CD4-positive, alpha-beta memory T cell (primary cell): ENCODE measurements at regions not wholly inside any gene's neighbourhood (a gene's known extent, or its start where the extent isn't known, plus 50 kb on each side); places are given as distances from the start of the nearest gene placed in this dataset.

Experiments
- CTCF ChIA-PET: fragments of 350-600 bp; sonication (Branson Sonifier 250); formaldehyde crosslinking; loops from one replicate; lab custom pipeline; 2021; ENCODE audit warnings: inconsistent platforms; ENCODE audit not compliant: partially characterized antibody; lab: Charles Lee
- POLR2A ChIA-PET: fragments of 350-600 bp; sonication (Branson Sonifier 250); formaldehyde crosslinking; loops from one replicate; lab custom pipeline; 2021; ENCODE audit not compliant: partially characterized antibody; lab: Charles Lee
- DNase-seq, 5 donors: peaks; one replicate each; pipeline versions ENCODE4 v3.0.0 to v3.0.0-alpha.2; 2020 to 2022; ENCODE audit warnings: mixed read lengths in 1 of 5
- H3K27ac ChIP-seq: one replicate; pipeline ENCODE4 v1.7.0; 2013; ENCODE audit warnings: low read depth, low read length
- H3K27me3 ChIP-seq: 2 replicates; pipeline ENCODE4 v1.7.0; 2013; ENCODE audit warnings: mild to moderate bottlenecking, low read length, moderate library complexity; ENCODE audit not compliant: insufficient read depth
- H3K36me3 ChIP-seq: 2 replicates; pipeline ENCODE4 v1.7.0; 2013; ENCODE audit warnings: mild to moderate bottlenecking, low read length, moderate library complexity; ENCODE audit not compliant: insufficient read depth
- H3K4me1 ChIP-seq: 2 replicates; pipeline ENCODE4 v1.7.0; 2013; ENCODE audit warnings: mild to moderate bottlenecking, low read length, moderate library complexity; ENCODE audit not compliant: insufficient read depth
- H3K4me3 ChIP-seq, 2 donors: one replicate each; pipeline ENCODE4 v1.7.0; 2013; ENCODE audit warnings: low read length in 2 of 2, mild to moderate bottlenecking in 1 of 2
- H3K9me3 ChIP-seq, 2 donors: one replicate each; pipeline ENCODE4 v1.7.0; 2013; ENCODE audit warnings: low read length in 2 of 2, control low read depth in 1 of 2; ENCODE audit not compliant: control insufficient read depth in 1 of 2
- H3K27ac Mint-ChIP-seq, 7 donors: one replicate each; pipeline ENCODE4 v1.8.0; 2020 to 2021; ENCODE audit warnings: mixed read lengths in 7 of 7, mild to moderate bottlenecking in 6 of 7, inconsistent platforms in 3 of 7, moderate library complexity in 3 of 7
- H3K27me3 Mint-ChIP-seq, 2 donors: one replicate each; pipeline ENCODE4 v1.8.0; 2020 to 2021; ENCODE audit warnings: mixed read lengths in 2 of 2
- H3K36me3 Mint-ChIP-seq, 2 donors: one replicate each; pipeline ENCODE4 v1.8.0; 2020 to 2021; ENCODE audit warnings: mixed read lengths in 2 of 2, inconsistent platforms in 1 of 2, mild to moderate bottlenecking in 1 of 2
- H3K4me1 Mint-ChIP-seq, 4 donors: one replicate each; pipeline ENCODE4 v1.8.0; 2020 to 2021; ENCODE audit warnings: mixed read lengths in 4 of 4, mild to moderate bottlenecking in 1 of 4
- H3K4me3 Mint-ChIP-seq, 8 donors: one replicate each; pipeline ENCODE4 v1.8.0; 2020 to 2021; ENCODE audit warnings: mixed read lengths in 8 of 8, mild to moderate bottlenecking in 7 of 8, moderate library complexity in 6 of 8, inconsistent platforms in 3 of 8
- H3K9me3 Mint-ChIP-seq, 8 donors: one replicate each; pipeline ENCODE4 v1.8.0; 2020 to 2021; ENCODE audit warnings: mixed read lengths in 8 of 8, mild to moderate bottlenecking in 5 of 8, inconsistent platforms in 3 of 8, moderate library complexity in 1 of 8
- intact Hi-C: fragments of 100-400 bp; cut with micrococcal nuclease; formaldehyde crosslinking; loops from one replicate; pipeline ENCODE4 v1.15.1; 2023

DNA sequence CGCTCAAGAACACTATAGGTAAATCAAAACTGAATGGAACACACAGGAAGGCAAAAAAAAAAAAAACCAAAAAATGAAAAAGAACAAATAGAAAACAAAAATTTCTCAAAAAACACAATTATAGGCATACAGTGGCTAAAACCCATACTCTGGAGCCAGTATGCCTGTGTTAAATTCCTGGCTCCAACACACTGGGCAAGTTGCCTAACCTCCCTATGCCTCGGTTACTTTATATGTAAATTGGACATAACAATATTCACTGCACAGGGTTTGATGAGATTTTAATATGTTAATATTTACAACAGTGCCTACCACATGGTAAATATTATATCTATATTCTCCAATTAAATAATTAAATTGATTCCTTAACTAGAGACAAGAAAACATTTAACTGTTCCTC, 217.1 kb downstream of the HTR7 start:
- Histone ChIP-seq H3K36me3 (no peaks in the 10 kb centered on the region), H3K9me3 (no peaks in the 10 kb centered on the region), H3K27me3 (no peaks in the 10 kb centered on the region), H3K4me1 (no peaks in the 10 kb centered on the region), H3K4me3 (no peak overlapping the region), H3K27ac (no peak overlapping the region)
- ChIA-PET POLR2A (no interaction called here), CTCF (no interaction called here)
- Mint-ChIP-seq H3K4me1 (no peaks in the 10 kb centered on the region), H3K27me3 (no peaks in the 10 kb centered on the region), H3K27ac (no peak overlapping the region), H3K4me3 (no peak overlapping the region), H3K36me3 (no peaks in the 10 kb centered on the region), H3K9me3 (peaks cover 0 to 4% (median 0%) of the 10 kb centered on the region in 8 donors)
- no peak for DNase-seq
- intact Hi-C loops = no loop called here

DNA sequence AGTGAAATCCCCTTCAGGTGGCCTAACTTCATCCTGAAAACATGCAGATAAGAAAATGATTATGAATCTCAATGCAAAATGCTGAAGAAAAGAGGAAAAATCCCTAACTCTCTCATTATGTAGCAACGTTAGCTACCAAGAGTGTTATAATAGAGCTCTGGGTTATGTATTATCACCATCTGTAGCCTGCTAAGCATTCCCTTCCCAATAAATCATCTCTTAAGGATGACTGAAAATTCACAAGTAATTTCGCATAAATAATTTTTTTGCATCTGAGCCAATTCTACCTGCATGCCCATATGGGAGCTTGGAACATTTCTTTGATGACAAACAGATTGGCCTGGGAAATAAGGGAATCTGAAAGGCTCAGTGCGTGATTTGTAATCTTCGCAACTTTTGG, 216.1 kb downstream of the HTR7 start:
- intact Hi-C loops = no loop called here

DNA sequence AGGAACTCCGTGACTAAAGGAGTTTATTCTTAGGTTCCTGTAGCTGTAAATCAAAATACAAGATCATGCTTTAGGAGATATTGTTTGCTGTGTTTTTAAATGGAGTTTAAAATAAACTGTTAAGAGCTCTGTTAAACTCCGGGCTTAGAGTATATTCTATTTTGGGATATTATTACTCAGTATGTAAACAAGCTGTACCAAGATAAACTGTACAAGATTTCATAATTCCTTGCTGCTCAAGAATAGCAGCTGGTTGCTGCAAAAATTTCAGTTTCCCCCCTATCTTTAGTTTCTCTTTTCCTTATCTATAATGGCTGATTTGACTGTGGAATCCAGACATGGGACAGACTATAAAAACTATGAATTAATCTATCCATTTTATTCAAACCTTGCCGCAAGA, 215.7 kb downstream of the HTR7 start:
- ChIA-PET CTCF (no interaction called here), POLR2A (no interaction called here)
- H3K27me3 Mint-ChIP-seq = no peaks in the 10 kb centered on the region

More for the DNA sequence above, 216.1 kb downstream of the HTR7 start:
- no peak overlapping the region for H3K4me3 Mint-ChIP-seq
- H3K27me3 Mint-ChIP-seq = no peaks in the 10 kb centered on the region
- H3K9me3 Mint-ChIP-seq = peaks cover 0 to 4% (median 0%) of the 10 kb centered on the region in 8 donors
- POLR2A ChIA-PET = no interaction called here
- no peak for DNase-seq
- Histone ChIP-seq H3K9me3 (no peaks in the 10 kb centered on the region), H3K27ac (no peak overlapping the region), H3K36me3 (no peaks in the 10 kb centered on the region), H3K4me3 (no peak overlapping the region), H3K4me1 (no peaks in the 10 kb centered on the region), H3K27me3 (no peaks in the 10 kb centered on the region)
- no peak overlapping the region for H3K27ac Mint-ChIP-seq
- no peaks in the 10 kb centered on the region for H3K4me1 Mint-ChIP-seq
- no peaks in the 10 kb centered on the region for H3K36me3 Mint-ChIP-seq
- CTCF ChIA-PET = no interaction called here

DNA sequence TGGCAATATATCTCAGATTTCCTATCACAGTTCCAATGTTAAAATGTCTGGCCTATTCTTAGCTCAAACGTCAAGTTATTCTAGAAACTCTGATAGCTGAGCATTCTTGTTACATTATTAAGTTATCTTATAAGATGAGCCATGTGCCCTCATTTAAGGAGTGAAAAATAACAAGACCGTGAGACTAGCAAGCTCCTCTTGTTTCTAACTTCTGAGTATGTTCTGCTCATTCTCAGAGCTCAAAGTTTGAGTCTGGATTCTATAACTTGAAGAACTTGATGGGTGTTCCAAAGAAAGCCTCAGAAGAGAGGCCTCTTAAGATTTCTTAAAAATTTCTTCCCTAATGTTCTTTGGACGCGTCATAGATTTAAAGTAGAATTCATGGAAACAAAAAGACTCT, 215.2 kb downstream of the HTR7 start:
- Mint-ChIP-seq H3K27me3 (no peaks in the 10 kb centered on the region), H3K4me1 (no peaks in the 10 kb centered on the region), H3K36me3 (no peaks in the 10 kb centered on the region), H3K9me3 (peaks cover 0 to 4% (median 0%) of the 10 kb centered on the region in 8 donors), H3K27ac (no peak overlapping the region), H3K4me3 (no peak overlapping the region)
- Histone ChIP-seq H3K27ac (no peak overlapping the region), H3K27me3 (no peaks in the 10 kb centered on the region), H3K36me3 (no peaks in the 10 kb centered on the region), H3K9me3 (no peaks in the 10 kb centered on the region), H3K4me3 (no peak overlapping the region), H3K4me1 (no peaks in the 10 kb centered on the region)
- ChIA-PET POLR2A (no interaction called here), CTCF (no interaction called here)
- DNase-seq = no peak
- intact Hi-C loops = no loop called here

More for the DNA sequence above, 215.7 kb downstream of the HTR7 start:
- Mint-ChIP-seq H3K27ac (no peak overlapping the region), H3K4me3 (no peak overlapping the region), H3K36me3 (no peaks in the 10 kb centered on the region), H3K9me3 (peaks cover 0 to 4% (median 0%) of the 10 kb centered on the region in 8 donors), H3K4me1 (no peaks in the 10 kb centered on the region)
- DNase-seq = no peak
- Histone ChIP-seq H3K27ac (no peak overlapping the region), H3K9me3 (no peaks in the 10 kb centered on the region), H3K36me3 (no peaks in the 10 kb centered on the region), H3K4me1 (no peaks in the 10 kb centered on the region), H3K27me3 (no peaks in the 10 kb centered on the region), H3K4me3 (no peak overlapping the region)
- intact Hi-C loops = no loop called here

DNA sequence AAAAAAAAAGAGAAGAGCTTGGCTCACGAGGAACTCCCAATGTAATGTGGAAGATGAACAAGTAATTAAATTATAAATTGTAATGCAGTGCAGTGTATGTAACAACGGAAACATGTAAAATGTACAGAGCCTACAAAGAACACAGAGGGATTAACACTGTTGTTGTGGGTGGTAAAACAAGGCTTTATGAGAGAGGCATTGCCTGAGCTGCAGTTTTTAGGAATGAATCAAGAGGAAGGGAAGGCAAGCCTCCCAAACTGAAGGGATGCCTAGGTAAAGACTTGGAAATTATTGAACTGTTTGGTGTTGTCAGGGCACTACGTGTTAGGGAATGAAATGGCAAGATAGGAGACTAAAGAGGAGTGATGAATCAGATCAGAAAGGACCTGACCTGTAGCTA, 213.7 kb downstream of the HTR7 start:
- ChIA-PET POLR2A (no interaction called here), CTCF (no interaction called here)
- Histone ChIP-seq H3K4me3 (no peak overlapping the region), H3K27me3 (no peaks in the 10 kb centered on the region), H3K4me1 (no peaks in the 10 kb centered on the region), H3K27ac (no peak overlapping the region), H3K9me3 (no peaks in the 10 kb centered on the region), H3K36me3 (no peaks in the 10 kb centered on the region)
- Mint-ChIP-seq H3K4me3 (no peak overlapping the region), H3K36me3 (no peaks in the 10 kb centered on the region), H3K27me3 (no peaks in the 10 kb centered on the region), H3K4me1 (no peaks in the 10 kb centered on the region), H3K27ac (no peak overlapping the region), H3K9me3 (no peaks in the 10 kb centered on the region)
- intact Hi-C loops = no loop called here
- DNase-seq = no peak

DNA sequence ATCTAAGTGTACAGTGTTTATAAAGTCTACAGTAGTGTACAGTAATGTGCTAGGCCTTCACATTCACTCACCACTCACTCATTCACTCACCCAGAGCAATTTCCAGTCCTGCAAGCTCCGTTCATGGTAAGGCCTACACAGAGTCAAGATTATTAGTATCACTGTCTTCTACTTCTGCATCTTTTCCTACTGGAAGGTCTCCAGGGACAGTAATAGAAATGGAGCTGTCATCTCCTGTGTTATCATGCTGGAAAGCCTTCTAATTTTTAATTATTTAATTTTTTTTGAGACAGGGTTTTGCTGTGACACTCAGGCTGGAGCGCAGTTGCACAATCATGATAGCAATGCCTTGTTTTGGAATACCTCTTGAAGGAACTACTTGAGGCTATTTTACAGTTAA, 207.0 kb downstream of the HTR7 start:
- Mint-ChIP-seq H3K36me3 (no peaks in the 10 kb centered on the region), H3K9me3 (peaks cover 0 to 5% (median under 1%) of the 10 kb centered on the region in 8 donors), H3K27me3 (no peaks in the 10 kb centered on the region), H3K4me3 (no peak overlapping the region), H3K27ac (no peak overlapping the region), H3K4me1 (no peaks in the 10 kb centered on the region)
- no peak overlapping the region for H3K27ac ChIP-seq
- no peak for DNase-seq
- no peaks in the 10 kb centered on the region for H3K27me3 ChIP-seq
- H3K4me1 ChIP-seq = no peaks in the 10 kb centered on the region
- ChIA-PET POLR2A (no interaction called here), CTCF (interaction anchor here (1.3 kb wide), 1 partner anchor 28 kb away, joined by 3 read pairs; no protein-coding TSS in a partner anchor)
- intact Hi-C loops = no loop called here
- no peaks in the 10 kb centered on the region for H3K9me3 ChIP-seq
- H3K4me3 ChIP-seq = no peak overlapping the region
- no peaks in the 10 kb centered on the region for H3K36me3 ChIP-seq

DNA sequence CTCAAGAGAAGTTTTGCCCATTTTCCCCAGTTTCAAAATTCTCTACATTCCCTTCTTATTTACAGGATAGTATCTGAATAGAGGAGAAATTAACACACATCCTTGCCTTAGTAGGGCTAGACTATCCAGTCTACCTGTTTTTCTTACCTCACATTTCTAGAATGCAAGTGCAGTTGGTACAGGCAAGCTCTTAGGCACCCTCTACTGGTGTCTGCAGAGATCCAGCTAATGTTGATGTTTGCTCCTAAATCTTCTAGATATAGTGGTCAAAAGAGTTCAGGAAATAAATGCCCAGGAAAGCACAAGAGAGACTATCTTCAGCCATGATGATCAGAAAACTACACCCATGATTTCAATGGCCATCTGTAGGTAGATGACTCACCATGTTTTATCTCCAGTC, 205.3 kb downstream of the HTR7 start:
- Histone ChIP-seq H3K36me3 (no peaks in the 10 kb centered on the region), H3K4me3 (no peak overlapping the region), H3K4me1 (no peaks in the 10 kb centered on the region), H3K9me3 (no peaks in the 10 kb centered on the region), H3K27ac (no peak overlapping the region), H3K27me3 (no peaks in the 10 kb centered on the region)
- Mint-ChIP-seq H3K27ac (no peak overlapping the region), H3K9me3 (peaks cover 0 to 5% (median 3%) of the 10 kb centered on the region in 8 donors), H3K36me3 (no peaks in the 10 kb centered on the region), H3K4me3 (no peak overlapping the region), H3K27me3 (no peaks in the 10 kb centered on the region), H3K4me1 (no peaks in the 10 kb centered on the region)
- ChIA-PET POLR2A (no interaction called here), CTCF (no interaction called here)
- no peak for DNase-seq
- intact Hi-C loops = no loop called here

DNA sequence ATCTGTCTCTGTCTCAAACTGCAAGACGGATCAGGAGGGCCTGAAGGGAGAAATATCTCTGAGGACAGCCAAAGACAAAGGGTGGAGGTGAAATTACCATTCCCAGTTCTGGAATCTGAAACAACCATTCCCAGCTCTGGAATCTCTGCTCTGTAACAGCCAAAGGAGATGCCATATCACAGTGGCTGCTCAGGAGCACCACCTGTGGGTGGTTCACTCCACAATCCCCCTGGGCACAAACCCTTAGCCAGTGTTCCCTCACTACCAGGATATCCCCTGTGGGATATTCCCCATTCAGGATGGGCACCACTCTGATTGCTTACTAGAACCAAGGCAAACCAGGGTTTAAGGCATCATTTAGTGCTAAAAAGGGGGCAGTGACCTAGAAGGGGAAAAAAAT, 199.0 kb downstream of the HTR7 start:
- intact Hi-C loops = no loop called here
- ChIA-PET POLR2A (no interaction called here), CTCF (no interaction called here)

More for the DNA sequence above, 199.0 kb downstream of the HTR7 start:
- no peaks in the 10 kb centered on the region for H3K4me1 ChIP-seq
- H3K27ac ChIP-seq = no peak overlapping the region
- H3K27me3 ChIP-seq = no peaks in the 10 kb centered on the region
- H3K9me3 Mint-ChIP-seq = peaks cover 0 to 11% (median 7%) of the 10 kb centered on the region in 8 donors
- H3K27me3 Mint-ChIP-seq = no peaks in the 10 kb centered on the region
- H3K36me3 ChIP-seq = no peaks in the 10 kb centered on the region
- H3K27ac Mint-ChIP-seq = no peak overlapping the region
- H3K4me1 Mint-ChIP-seq = no peaks in the 10 kb centered on the region
- H3K4me3 Mint-ChIP-seq = no peak overlapping the region
- no peak overlapping the region for H3K4me3 ChIP-seq
- no peak for DNase-seq
- no peaks in the 10 kb centered on the region for H3K9me3 ChIP-seq
- H3K36me3 Mint-ChIP-seq = no peaks in the 10 kb centered on the region
